ENCODE measurements at regions not wholly inside any gene's neighbourhood (a gene's known extent, or its start where the extent isn't known, plus 50 kb on each side); places are given as distances from the start of the nearest gene placed in this dataset.

GRCh38 chr12:85440271-85440670 lies 160.3 kb downstream of the ALX1 start:
- TF ChIP-seq POLR2A (IDR thresholded peaks at IDR 0.05; ENCODE audit: low read depth, low read length), result no peak
- TF ChIP-seq POLR2AphosphoS5 (IDR thresholded peaks at IDR 0.05; ENCODE audit: low read depth, low read length), result no peak
- TF ChIP-seq TAF1 (IDR thresholded peaks at IDR 0.05; ENCODE audit: borderline replicate concordance, low read depth, low read length), result no peak

Data from GM12892 (cell line).